HepG2 (cell line): ENCODE measurements at regions not wholly inside any gene's neighbourhood (a gene's known extent, or its start where the extent isn't known, plus 50 kb on each side); places are given as distances from the start of the nearest gene placed in this dataset.

Experiments used
- ATAC-seq: fragments of 200-7000 bp; cut with Tn5 transposase; 3 replicates; pipeline ENCODE4 v1.9.1; 2020; ENCODE audit warnings: mild to moderate bottlenecking, moderate library complexity
- BruUV-seq: library from RNA; stranded (reverse); fragments of 400-500 nt; replicated peaks from 2 replicates; lab custom pipeline; 2021; lab: Mats Ljungman, UMichigan
- CTCF ChIA-PET: fragments of 300-600 bp; formaldehyde crosslinking; extraction: SDS; loops from one replicate; lab custom pipeline; 2021; ENCODE audit warnings: low total read pairs, inconsistent platforms, low intra/inter-chr PET ratio; lab: Yijun Ruan, JAX
- POLR2A ChIA-PET: fragments of 350-600 bp; sonication (Branson Sonifier 250); formaldehyde crosslinking; loops from one replicate; lab custom pipeline; 2020; ENCODE audit warnings: antibody characterized with exemption, inconsistent platforms; lab: Yijun Ruan, JAX
- DNase-seq: peaks from one replicate; pipeline ENCODE4 v3.0.0-alpha.2; 2015; ENCODE audit warnings: low spot score
- FAIRE-seq: peaks from 3 replicates; lab custom pipeline; 2011; peaks lifted over from hg19 to GRCh38; lab: Jason Lieb, UNC
- H2AFZ ChIP-seq: one replicate; pipeline ENCODE4 v1.6.1; 2011; ENCODE audit warnings: low read length, inconsistent platforms
- H3K27ac ChIP-seq: fragments of 300-600 bp; 3 replicates; pipeline ENCODE4 v1.8.0; 2011; ENCODE audit warnings: mixed run types, mild to moderate bottlenecking, mixed read lengths, low read length, inconsistent platforms; ENCODE audit not compliant: insufficient read depth; ENCODE audit errors: extremely low read length
- H3K27me3 ChIP-seq, 2 experiments: fragments of 200-600 bp in 1 of 2; 2 replicates in 1 of 2; 3 replicates in 1 of 2; pipeline versions ENCODE4 v1.6.0 to v1.8.0; 2011; ENCODE audit warnings: low read length in 2 of 2, mild to moderate bottlenecking in 2 of 2, moderate library complexity in 2 of 2, inconsistent platforms in 1 of 2; ENCODE audit not compliant: insufficient read depth in 2 of 2, control insufficient read depth in 1 of 2
- H3K36me3 ChIP-seq, 2 experiments: fragments of 200-600 bp in 1 of 2; replicated peaks in 1 of 2; 2 replicates in 1 of 2; 3 replicates in 1 of 2; pipeline versions ENCODE4 v1.5.1 to v1.8.0; 2011; ENCODE audit warnings: low read length in 2 of 2, inconsistent platforms in 1 of 2; ENCODE audit not compliant: insufficient read depth in 2 of 2, control insufficient read depth in 1 of 2
- H3K4me1 ChIP-seq: 2 replicates; pipeline ENCODE4 v1.5.1; 2012; ENCODE audit warnings: low read length, inconsistent platforms; ENCODE audit not compliant: insufficient read depth
- H3K4me2 ChIP-seq: 2 replicates; pipeline ENCODE4 v1.6.0; 2011; ENCODE audit warnings: low read depth, low read length, inconsistent platforms
- H3K4me3 ChIP-seq, 3 experiments: fragments of 200-600 bp in 1 of 3; sonication (generic), shearing (Covaris generic) in 1 of 3; replicated peaks in 1 of 3; 2 replicates each; pipeline ENCODE4 v1.5.1; 2011 to 2016; ENCODE audit warnings: low read length in 3 of 3, inconsistent platforms in 2 of 3, low read depth in 2 of 3, mild to moderate bottlenecking in 2 of 3, control low read depth in 1 of 3, mixed read lengths in 1 of 3; ENCODE audit not compliant: insufficient read depth in 1 of 3
- H3K79me2 ChIP-seq: one replicate; pipeline ENCODE4 v1.6.1; 2011; ENCODE audit warnings: low read length, inconsistent platforms; ENCODE audit not compliant: insufficient read depth
- H3K9ac ChIP-seq: 2 replicates; pipeline ENCODE4 v1.6.0; 2011; ENCODE audit warnings: mild to moderate bottlenecking, low read depth, low read length, inconsistent platforms; ENCODE audit not compliant: insufficient read depth
- H3K9me3 ChIP-seq: 2 replicates; pipeline ENCODE4 v1.5.1; 2012; ENCODE audit warnings: mild to moderate bottlenecking, low read length
- H4K20me1 ChIP-seq: 2 replicates; pipeline ENCODE4 v1.6.0; 2011; ENCODE audit warnings: inconsistent platforms, mild to moderate bottlenecking, low read length, moderate library complexity; ENCODE audit not compliant: insufficient read depth
- HDAC2 ChIP-seq: sonication (generic); formaldehyde crosslinking; IDR thresholded peaks from 2 replicates; pipeline ENCODE4 v1.4.0; 2020; ENCODE audit warnings: missing genetic modification reagents
- WGBS: methylation state at CpG from one replicate; pipeline ENCODE4 v1.1.6; 2017; ENCODE audit warnings: low lambda C conversion rate; 5-methylcytosine and 5-hydroxymethylcytosine counted together
- in situ Hi-C: cut with HindIII; loops from 2 replicates; pipeline ENCODE4 v1.10.0; 2017; ENCODE audit warnings: low pct_unique_long_range_greater_than_20kb; ENCODE audit not compliant: extremely low pct_ligation_motif_present
- intact Hi-C: fragments of 100-400 bp; cut with micrococcal nuclease; formaldehyde crosslinking; loops from one replicate; pipeline ENCODE4 v1.10.0; 2022; ENCODE audit not compliant: unreplicated experiment
- TF ChIP-seq, protein P1 (sequence below): sonication (generic); formaldehyde crosslinking; IDR thresholded peaks from 2 replicates; pipeline ENCODE4 v1.8.1; 2023; ENCODE audit warnings: missing genetic modification reagents, inconsistent platforms, borderline replicate concordance
- TF ChIP-seq, protein P2 (sequence below): sonication (generic); formaldehyde crosslinking; IDR thresholded peaks from one replicate; pipeline ENCODE4 v1.5.1; 2020; ENCODE audit warnings: mild to moderate bottlenecking, missing genetic modification reagents; ENCODE audit errors: not compliant biosample characterization

DNA sequence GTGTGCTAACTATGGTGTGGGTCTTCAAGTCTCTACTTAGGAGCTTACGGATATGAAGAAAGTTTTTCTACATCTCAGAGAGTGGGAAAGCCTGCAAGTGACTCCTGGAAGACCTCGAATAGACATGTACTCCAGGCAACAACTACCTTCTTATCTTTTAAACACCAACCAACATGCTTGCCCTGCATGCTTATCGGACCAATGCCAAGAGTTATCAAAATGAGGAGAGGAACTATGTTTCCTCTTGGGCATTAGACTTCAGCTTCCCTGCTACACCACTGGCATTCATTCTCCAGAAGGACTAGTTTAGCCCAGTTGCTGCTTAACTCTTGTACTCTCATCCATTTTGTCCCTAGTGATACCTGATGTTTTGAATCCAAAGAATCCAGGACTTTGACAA lies 74.7 kb upstream of the MAN2A1 start:
- ATAC-seq: no peak
- no peak overlapping the region for H3K9ac ChIP-seq
- TF ChIP-seq, protein P1, sequence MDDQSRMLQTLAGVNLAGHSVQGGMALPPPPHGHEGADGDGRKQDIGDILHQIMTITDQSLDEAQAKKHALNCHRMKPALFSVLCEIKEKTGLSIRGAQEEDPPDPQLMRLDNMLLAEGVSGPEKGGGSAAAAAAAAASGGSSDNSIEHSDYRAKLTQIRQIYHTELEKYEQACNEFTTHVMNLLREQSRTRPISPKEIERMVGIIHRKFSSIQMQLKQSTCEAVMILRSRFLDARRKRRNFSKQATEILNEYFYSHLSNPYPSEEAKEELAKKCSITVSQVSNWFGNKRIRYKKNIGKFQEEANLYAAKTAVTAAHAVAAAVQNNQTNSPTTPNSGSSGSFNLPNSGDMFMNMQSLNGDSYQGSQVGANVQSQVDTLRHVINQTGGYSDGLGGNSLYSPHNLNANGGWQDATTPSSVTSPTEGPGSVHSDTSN (CRISPR knock-in tag): no peak
- TF ChIP-seq, protein P2, sequence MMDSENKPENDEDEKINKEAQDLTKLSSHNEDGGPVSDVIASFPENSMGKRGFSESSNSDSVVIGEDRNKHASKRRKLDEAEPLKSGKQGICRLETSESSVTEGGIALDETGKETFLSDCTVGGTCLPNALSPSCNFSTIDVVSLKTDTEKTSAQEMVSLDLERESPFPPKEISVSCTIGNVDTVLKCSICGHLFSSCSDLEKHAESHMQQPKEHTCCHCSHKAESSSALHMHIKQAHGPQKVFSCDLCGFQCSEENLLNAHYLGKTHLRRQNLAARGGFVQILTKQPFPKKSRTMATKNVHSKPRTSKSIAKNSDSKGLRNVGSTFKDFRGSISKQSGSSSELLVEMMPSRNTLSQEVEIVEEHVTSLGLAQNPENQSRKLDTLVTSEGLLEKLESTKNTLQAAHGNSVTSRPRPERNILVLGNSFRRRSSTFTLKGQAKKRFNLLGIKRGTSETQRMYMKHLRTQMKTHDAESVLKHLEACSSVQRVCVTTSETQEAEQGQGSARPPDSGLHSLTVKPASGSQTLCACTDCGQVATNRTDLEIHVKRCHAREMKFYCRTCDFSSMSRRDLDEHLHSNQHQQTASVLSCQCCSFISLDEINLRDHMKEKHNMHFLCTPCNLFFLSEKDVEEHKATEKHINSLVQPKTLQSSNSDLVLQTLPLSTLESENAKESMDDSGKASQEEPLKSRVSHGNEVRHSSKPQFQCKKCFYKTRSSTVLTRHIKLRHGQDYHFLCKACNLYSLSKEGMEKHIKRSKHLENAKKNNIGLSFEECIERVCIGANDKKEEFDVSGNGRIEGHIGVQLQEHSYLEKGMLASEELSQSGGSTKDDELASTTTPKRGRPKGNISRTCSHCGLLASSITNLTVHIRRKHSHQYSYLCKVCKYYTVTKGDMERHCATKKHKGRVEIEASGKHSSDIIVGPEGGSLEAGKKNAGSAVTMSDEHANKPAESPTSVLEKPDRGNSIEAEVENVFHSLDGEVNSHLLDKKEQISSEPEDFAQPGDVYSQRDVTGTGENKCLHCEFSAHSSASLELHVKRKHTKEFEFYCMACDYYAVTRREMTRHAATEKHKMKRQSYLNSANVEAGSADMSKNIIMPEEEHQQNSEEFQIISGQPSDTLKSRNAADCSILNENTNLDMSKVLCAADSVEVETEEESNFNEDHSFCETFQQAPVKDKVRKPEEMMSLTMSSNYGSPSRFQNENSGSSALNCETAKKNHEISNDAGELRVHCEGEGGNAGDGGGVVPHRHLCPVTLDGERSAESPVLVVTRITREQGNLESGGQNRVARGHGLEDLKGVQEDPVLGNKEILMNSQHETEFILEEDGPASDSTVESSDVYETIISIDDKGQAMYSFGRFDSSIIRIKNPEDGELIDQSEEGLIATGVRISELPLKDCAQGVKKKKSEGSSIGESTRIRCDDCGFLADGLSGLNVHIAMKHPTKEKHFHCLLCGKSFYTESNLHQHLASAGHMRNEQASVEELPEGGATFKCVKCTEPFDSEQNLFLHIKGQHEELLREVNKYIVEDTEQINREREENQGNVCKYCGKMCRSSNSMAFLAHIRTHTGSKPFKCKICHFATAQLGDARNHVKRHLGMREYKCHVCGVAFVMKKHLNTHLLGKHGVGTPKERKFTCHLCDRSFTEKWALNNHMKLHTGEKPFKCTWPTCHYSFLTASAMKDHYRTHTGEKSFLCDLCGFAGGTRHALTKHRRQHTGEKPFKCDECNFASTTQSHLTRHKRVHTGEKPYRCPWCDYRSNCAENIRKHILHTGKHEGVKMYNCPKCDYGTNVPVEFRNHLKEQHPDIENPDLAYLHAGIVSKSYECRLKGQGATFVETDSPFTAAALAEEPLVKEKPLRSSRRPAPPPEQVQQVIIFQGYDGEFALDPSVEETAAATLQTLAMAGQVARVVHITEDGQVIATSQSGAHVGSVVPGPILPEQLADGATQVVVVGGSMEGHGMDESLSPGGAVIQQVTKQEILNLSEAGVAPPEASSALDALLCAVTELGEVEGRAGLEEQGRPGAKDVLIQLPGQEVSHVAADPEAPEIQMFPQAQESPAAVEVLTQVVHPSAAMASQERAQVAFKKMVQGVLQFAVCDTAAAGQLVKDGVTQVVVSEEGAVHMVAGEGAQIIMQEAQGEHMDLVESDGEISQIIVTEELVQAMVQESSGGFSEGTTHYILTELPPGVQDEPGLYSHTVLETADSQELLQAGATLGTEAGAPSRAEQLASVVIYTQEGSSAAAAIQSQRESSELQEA (CRISPR knock-in tag): no peak
- no peak for TF ChIP-seq HDAC2 (CRISPR knock-in tag)
- CTCF ChIA-PET: no interaction called here
- no peaks in the 10 kb centered on the region for H4K20me1 ChIP-seq
- H2AFZ ChIP-seq: no peak overlapping the region
- POLR2A ChIA-PET: no interaction called here
- H3K4me1 ChIP-seq: no peaks in the 10 kb centered on the region
- FAIRE-seq: no peak
- WGBS: 48% methylated on average over 3 of the region's 3 CpGs
- intact Hi-C loops: no loop called here
- BruUV-seq: no TSS peak
- H3K27me3 ChIP-seq: peaks cover 0 to 3% of the 10 kb centered on the region in 2 experiments; a peak in 1 of 5 replicates
- in situ Hi-C loops: no loop called here
- H3K36me3 ChIP-seq: no peaks in the 10 kb centered on the region
- no peak for DNase-seq
- no peaks in the 10 kb centered on the region for H3K79me2 ChIP-seq
- H3K4me3 ChIP-seq: no peak overlapping the region
- H3K4me2 ChIP-seq: no peak overlapping the region
- no peaks in the 10 kb centered on the region for H3K9me3 ChIP-seq
- H3K27ac ChIP-seq: no peak overlapping the region
